Duodenal mucosa (tissue), 2 donors: ENCODE measurements at regions not wholly inside any gene's neighbourhood (a gene's known extent, or its start where the extent isn't known, plus 50 kb on each side); places are given as distances from the start of the nearest gene placed in this dataset.

ENCODE experiments used
- H3K27ac ChIP-seq: one replicate; pipeline ENCODE4 v1.7.0; 2013; ENCODE audit warnings: low read depth, low read length
- H3K27me3 ChIP-seq, 2 donors: one replicate each; pipeline ENCODE4 v1.7.0; 2013; ENCODE audit warnings: low read length in 2 of 2, control low read depth in 1 of 2; ENCODE audit not compliant: insufficient read depth in 2 of 2, control insufficient read depth in 1 of 2
- H3K36me3 ChIP-seq, 2 donors: one replicate each; pipeline ENCODE4 v1.7.0; 2013; ENCODE audit warnings: low read length in 2 of 2, control low read depth in 1 of 2; ENCODE audit not compliant: insufficient read depth in 2 of 2, control insufficient read depth in 1 of 2
- H3K4me1 ChIP-seq, 2 donors: one replicate each; pipeline ENCODE4 v1.7.0; 2013; ENCODE audit warnings: low read length in 2 of 2, control low read depth in 1 of 2; ENCODE audit not compliant: insufficient read depth in 2 of 2, control insufficient read depth in 1 of 2
- H3K4me3 ChIP-seq, 2 donors: one replicate each; pipeline ENCODE4 v1.7.0; 2013; ENCODE audit warnings: low read length in 2 of 2, low read depth in 1 of 2
- H3K9ac ChIP-seq, 2 donors: one replicate each; pipeline ENCODE4 v1.7.0; 2013; ENCODE audit warnings: low read length in 2 of 2, low read depth in 1 of 2
- H3K9me3 ChIP-seq, 2 donors: one replicate each; pipeline ENCODE4 v1.7.0; 2013; ENCODE audit warnings: low read length in 2 of 2, control low read depth in 1 of 2; ENCODE audit not compliant: control insufficient read depth in 1 of 2

- H3K27ac ChIP-seq = no peak overlapping the region
- no peak overlapping the region for H3K9ac ChIP-seq
- H3K27me3 ChIP-seq = no peaks in the 10 kb centered on the region
- H3K36me3 ChIP-seq = no peaks in the 10 kb centered on the region
- H3K4me3 ChIP-seq = no peak overlapping the region
- no peaks in the 10 kb centered on the region for H3K4me1 ChIP-seq
- H3K9me3 ChIP-seq = no peaks in the 10 kb centered on the region
Measured at GRCh38 chr5:2276101-2276500, 393.4 kb upstream of the IRX4 start.

GRCh38 chr5:2272755-2273154 is 390.0 kb upstream of the IRX4 start:
- H3K4me1 ChIP-seq = no peaks in the 10 kb centered on the region
- H3K27ac ChIP-seq = no peak overlapping the region
- H3K27me3 ChIP-seq = no peaks in the 10 kb centered on the region
- no peaks in the 10 kb centered on the region for H3K9me3 ChIP-seq
- H3K4me3 ChIP-seq = no peak overlapping the region
- no peaks in the 10 kb centered on the region for H3K36me3 ChIP-seq
- H3K9ac ChIP-seq = no peak overlapping the region

GRCh38 chr5:2272039-2272438 is 389.3 kb upstream of the IRX4 start:
- Histone ChIP-seq H3K27me3 (no peaks in the 10 kb centered on the region), H3K36me3 (no peaks in the 10 kb centered on the region), H3K4me1 (no peaks in the 10 kb centered on the region), H3K9ac (no peak overlapping the region), H3K4me3 (no peak overlapping the region), H3K27ac (no peak overlapping the region), H3K9me3 (no peaks in the 10 kb centered on the region)

GRCh38 chr5:2271316-2271715 is 388.6 kb upstream of the IRX4 start:
- Histone ChIP-seq H3K9ac (no peak overlapping the region), H3K9me3 (no peaks in the 10 kb centered on the region), H3K36me3 (no peaks in the 10 kb centered on the region), H3K4me1 (no peaks in the 10 kb centered on the region), H3K4me3 (no peak overlapping the region), H3K27me3 (no peaks in the 10 kb centered on the region), H3K27ac (no peak overlapping the region)

- no peak overlapping the region for H3K27ac ChIP-seq
- no peak overlapping the region for H3K9ac ChIP-seq
- H3K9me3 ChIP-seq = no peaks in the 10 kb centered on the region
- H3K36me3 ChIP-seq = no peaks in the 10 kb centered on the region
- H3K4me1 ChIP-seq = no peaks in the 10 kb centered on the region
- H3K4me3 ChIP-seq = no peak overlapping the region
- no peaks in the 10 kb centered on the region for H3K27me3 ChIP-seq
Measured at GRCh38 chr5:2270467-2270866, 387.7 kb upstream of the IRX4 start.

GRCh38 chr5:2269656-2270055 is 386.9 kb upstream of the IRX4 start:
- Histone ChIP-seq H3K9me3 (no peaks in the 10 kb centered on the region), H3K4me3 (no peak overlapping the region), H3K36me3 (no peaks in the 10 kb centered on the region), H3K4me1 (no peaks in the 10 kb centered on the region), H3K9ac (no peak overlapping the region), H3K27me3 (no peaks in the 10 kb centered on the region), H3K27ac (no peak overlapping the region)

- H3K27ac ChIP-seq = no peak overlapping the region
- H3K9ac ChIP-seq = no peak overlapping the region
- no peak overlapping the region for H3K4me3 ChIP-seq
Measured at GRCh38 chr5:2267991-2268390, 385.3 kb upstream of the IRX4 start.

GRCh38 chr5:2266641-2267240 is 384.0 kb upstream of the IRX4 start:
- H3K27ac ChIP-seq = no peak overlapping the region
- H3K9me3 ChIP-seq = no peaks in the 10 kb centered on the region
- H3K27me3 ChIP-seq = no peaks in the 10 kb centered on the region
- no peak overlapping the region for H3K4me3 ChIP-seq
- H3K4me1 ChIP-seq = no peaks in the 10 kb centered on the region
- H3K36me3 ChIP-seq = no peaks in the 10 kb centered on the region
- H3K9ac ChIP-seq = no peak overlapping the region

More at GRCh38 chr5:2267991-2268390, 385.3 kb upstream of the IRX4 start:
- no peaks in the 10 kb centered on the region for H3K36me3 ChIP-seq
- no peaks in the 10 kb centered on the region for H3K9me3 ChIP-seq
- H3K4me1 ChIP-seq = no peaks in the 10 kb centered on the region
- H3K27me3 ChIP-seq = no peaks in the 10 kb centered on the region

- H3K27ac ChIP-seq = no peak overlapping the region
- no peaks in the 10 kb centered on the region for H3K27me3 ChIP-seq
- no peak overlapping the region for H3K9ac ChIP-seq
- H3K36me3 ChIP-seq = no peaks in the 10 kb centered on the region
- no peaks in the 10 kb centered on the region for H3K4me1 ChIP-seq
- H3K9me3 ChIP-seq = no peaks in the 10 kb centered on the region
- no peak overlapping the region for H3K4me3 ChIP-seq
Measured at GRCh38 chr5:2265341-2265740, 382.6 kb upstream of the IRX4 start.

GRCh38 chr5:2263763-2264162 is 381.0 kb upstream of the IRX4 start:
- H3K4me3 ChIP-seq = no peak overlapping the region

GRCh38 chr5:2262620-2263019 is 379.9 kb upstream of the IRX4 start:
- Histone ChIP-seq H3K4me1 (no peaks in the 10 kb centered on the region), H3K36me3 (no peaks in the 10 kb centered on the region)

More at GRCh38 chr5:2263763-2264162, 381.0 kb upstream of the IRX4 start:
- H3K9ac ChIP-seq = no peak overlapping the region
- no peaks in the 10 kb centered on the region for H3K4me1 ChIP-seq
- H3K36me3 ChIP-seq = no peaks in the 10 kb centered on the region
- H3K9me3 ChIP-seq = no peaks in the 10 kb centered on the region
- H3K27me3 ChIP-seq = no peaks in the 10 kb centered on the region
- H3K27ac ChIP-seq = no peak overlapping the region

More at GRCh38 chr5:2262620-2263019, 379.9 kb upstream of the IRX4 start:
- H3K9ac ChIP-seq = no peak overlapping the region
- no peak overlapping the region for H3K4me3 ChIP-seq
- H3K9me3 ChIP-seq = no peaks in the 10 kb centered on the region
- H3K27ac ChIP-seq = no peak overlapping the region
- no peaks in the 10 kb centered on the region for H3K27me3 ChIP-seq
